GM19099 (cell line): ENCODE measurements at regions not wholly inside any gene's neighbourhood (a gene's known extent, or its start where the extent isn't known, plus 50 kb on each side); places are given as distances from the start of the nearest gene placed in this dataset.
A peak's percentile ranks its signal among the peaks of the same experiment; 100 is the strongest.

Experiments used
- POLR2A ChIP-seq: IDR thresholded peaks from 3 replicates; pipeline ENCODE4 v1.6.1; 2011; ENCODE audit warnings: low read depth; ENCODE audit not compliant: insufficient read length; ENCODE audit errors: extremely low read depth

GRCh38 chr1:58898739-58899586 is 115.1 kb upstream of the JUN start:
- no peak for TF ChIP-seq POLR2A

GRCh38 chr1:58899587-58900271 is 115.9 kb upstream of the JUN start:
- no peak for TF ChIP-seq POLR2A

- TF ChIP-seq POLR2A, result no peak
These were observed 116.5 kb upstream of the JUN start for GRCh38 chr1:58900396-58900795.

- no peak for TF ChIP-seq POLR2A
These were observed 117.2 kb upstream of the JUN start for GRCh38 chr1:58901008-58901407.

- no peak for TF ChIP-seq POLR2A
These were observed 119.1 kb upstream of the JUN start for GRCh38 chr1:58902830-58903513.

GRCh38 chr1:58903514-58904298 is 119.9 kb upstream of the JUN start:
- peak; percentile 70 for TF ChIP-seq POLR2A

- TF ChIP-seq POLR2A, result no peak
These were observed 120.7 kb upstream of the JUN start for GRCh38 chr1:58904299-58905125.

- no peak for TF ChIP-seq POLR2A
These were observed 121.3 kb upstream of the JUN start for GRCh38 chr1:58905126-58905490.

- TF ChIP-seq POLR2A, result no peak
These were observed 121.9 kb upstream of the JUN start for GRCh38 chr1:58905628-58906221.

- no peak for TF ChIP-seq POLR2A
These were observed 123.6 kb upstream of the JUN start for GRCh38 chr1:58907398-58907797.

GRCh38 chr1:58908561-58909560 is 125.0 kb upstream of the JUN start:
- no peak for TF ChIP-seq POLR2A

- TF ChIP-seq POLR2A, result no peak
These were observed 126.3 kb upstream of the JUN start for GRCh38 chr1:58909914-58910681.

- TF ChIP-seq POLR2A, result no peak
These were observed 128.1 kb upstream of the JUN start for GRCh38 chr1:58911841-58912499.
